ENCODE measurements at regions not wholly inside any gene's neighbourhood (a gene's known extent, or its start where the extent isn't known, plus 50 kb on each side); places are given as distances from the start of the nearest gene placed in this dataset.

- no peak for DNase-seq
Measured at GRCh38 chr10:107453561-107453960, 289.1 kb upstream of the SORCS1 start.

DNA sequence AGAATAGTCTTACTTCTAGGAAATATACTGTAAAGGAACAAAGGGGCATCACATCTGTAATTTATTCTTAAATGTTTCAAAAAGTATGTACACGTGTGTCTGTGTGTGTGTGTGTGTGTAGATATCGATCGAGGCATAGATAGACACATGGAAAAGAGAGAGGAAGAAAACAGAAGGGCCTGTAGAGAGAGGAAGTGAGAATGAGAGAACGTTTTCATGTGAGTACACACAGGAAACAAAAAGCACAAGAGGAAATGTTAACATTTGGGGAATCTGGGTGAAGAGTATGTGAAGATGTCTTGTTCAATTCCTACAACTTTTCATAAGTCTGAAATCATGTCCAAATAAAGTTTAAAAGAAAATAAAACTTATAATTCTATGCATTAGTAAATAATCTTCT lies 286.5 kb upstream of the SORCS1 start:
- no peak for DNase-seq

- no peak for DNase-seq
Measured at GRCh38 chr10:107450056-107450455, 285.6 kb upstream of the SORCS1 start.

- no peak for DNase-seq
Measured at GRCh38 chr10:107444443-107444842, 279.9 kb upstream of the SORCS1 start.

- no peak for DNase-seq
Measured at GRCh38 chr10:107443813-107444212, 279.3 kb upstream of the SORCS1 start.

GRCh38 chr10:107443326-107443725 lies 278.8 kb upstream of the SORCS1 start:
- no peak for DNase-seq

DNA sequence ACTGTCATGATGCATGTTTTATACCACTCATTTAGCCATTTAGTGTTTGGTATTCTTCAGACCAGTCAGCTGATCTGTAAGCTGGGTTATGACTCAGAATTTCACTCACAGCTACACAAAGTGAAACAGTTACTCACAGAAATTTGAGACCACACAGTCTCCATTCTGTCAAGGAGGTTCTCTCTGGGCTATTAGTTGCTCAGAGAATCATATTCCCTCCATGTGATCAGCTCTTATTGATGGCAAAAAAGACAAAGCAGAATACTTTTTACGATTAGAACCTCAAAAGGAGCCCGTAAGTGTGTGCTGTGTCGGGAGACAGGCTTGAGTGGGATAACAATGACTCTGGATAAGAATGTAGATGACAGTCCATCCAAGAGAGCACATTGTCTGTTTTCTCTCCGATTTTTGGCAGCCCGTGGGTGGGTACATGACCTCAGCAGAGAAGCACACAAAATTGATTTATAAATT lies 277.6 kb upstream of the SORCS1 start:
- no peak for DNase-seq

GRCh38 chr10:107440741-107441140 lies 276.2 kb upstream of the SORCS1 start:
- no peak for DNase-seq

- DNase-seq = no peak
Measured at GRCh38 chr10:107437921-107438320, 273.4 kb upstream of the SORCS1 start.

DNA sequence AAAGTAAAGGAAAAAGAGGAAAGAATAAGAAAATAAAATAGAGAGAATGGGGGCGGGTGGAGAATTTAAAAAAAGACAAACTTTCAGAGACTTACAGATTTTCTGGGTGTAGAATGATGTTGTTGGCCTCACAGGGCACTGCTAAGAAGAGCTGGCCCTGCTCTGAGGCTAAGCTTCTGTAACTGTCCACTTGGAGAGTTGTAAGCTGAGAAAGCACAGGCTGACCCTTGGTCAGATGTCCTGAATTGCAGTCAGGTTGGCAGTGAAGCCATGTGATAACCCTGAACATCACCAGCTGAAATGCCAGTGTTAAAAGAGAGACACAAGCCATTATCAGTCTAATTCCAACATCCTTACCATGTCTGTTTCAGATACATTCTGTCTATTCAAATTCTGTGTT lies 272.1 kb upstream of the SORCS1 start:
- no peak for DNase-seq

GRCh38 chr10:107434854-107435253 lies 270.3 kb upstream of the SORCS1 start:
- no peak for DNase-seq

GRCh38 chr10:107434201-107434600 lies 269.7 kb upstream of the SORCS1 start:
- no peak for DNase-seq

DNA sequence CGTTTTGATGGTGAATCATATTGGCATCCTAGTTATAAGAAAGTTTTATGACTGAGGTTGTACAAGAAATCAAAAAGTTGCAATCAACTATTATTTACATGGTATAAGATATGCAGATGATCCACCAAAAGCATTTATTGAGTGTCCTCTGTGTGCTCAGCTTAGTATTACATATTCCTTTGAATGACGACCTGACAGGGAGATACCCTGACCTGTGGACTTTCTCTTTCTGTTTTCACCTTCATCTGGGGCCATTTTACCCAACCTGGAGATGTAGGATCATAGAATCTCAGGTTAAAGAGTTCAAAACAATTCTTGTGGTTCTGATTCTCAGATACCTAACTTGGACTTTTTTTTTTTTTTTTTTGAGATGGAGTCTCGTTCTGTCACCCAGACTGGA lies 269.1 kb upstream of the SORCS1 start:
- no peak for DNase-seq

DNA sequence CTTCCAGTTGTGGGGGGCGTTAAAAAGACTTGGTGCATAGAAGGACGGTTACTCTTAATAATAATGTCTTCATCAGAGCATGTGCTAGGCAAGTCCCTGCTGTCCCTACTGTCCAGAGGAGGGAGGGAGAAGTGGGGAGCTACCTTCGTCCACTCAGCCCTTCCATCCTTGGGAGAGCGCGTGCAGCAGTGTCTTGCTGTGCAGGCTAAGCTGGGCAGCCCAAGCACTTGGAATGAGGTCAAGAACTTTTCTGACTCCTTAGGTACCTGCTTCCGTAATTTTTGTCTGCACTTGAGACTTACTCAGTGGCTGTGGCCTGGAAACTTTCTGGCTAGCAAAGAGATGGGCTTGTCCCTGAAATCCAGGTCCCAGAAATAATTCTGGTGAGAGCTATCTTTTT lies 265.9 kb upstream of the SORCS1 start:
- DNase-seq = no peak

DNA sequence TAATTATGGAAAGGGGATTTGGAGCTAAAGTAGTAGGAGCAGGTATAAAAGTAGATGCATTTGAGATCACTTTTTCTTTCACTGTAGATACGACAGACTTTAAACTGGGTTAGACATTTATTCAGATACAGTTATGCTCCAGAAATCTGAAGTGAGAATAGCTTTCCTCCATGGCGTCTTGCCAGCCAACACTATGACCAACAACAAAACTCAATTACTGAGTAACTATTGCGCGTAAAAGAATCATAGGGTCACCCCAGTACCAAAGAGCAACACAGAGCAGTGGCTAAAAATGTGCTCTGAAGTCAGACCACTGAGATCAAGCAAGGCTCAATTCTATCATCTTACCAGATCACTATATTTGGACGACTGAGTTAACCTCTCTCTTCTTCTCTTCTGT lies 262.5 kb upstream of the SORCS1 start:
- no peak for DNase-seq

- no peak for DNase-seq
Measured at GRCh38 chr10:107425931-107426553, 261.5 kb upstream of the SORCS1 start.

DNA sequence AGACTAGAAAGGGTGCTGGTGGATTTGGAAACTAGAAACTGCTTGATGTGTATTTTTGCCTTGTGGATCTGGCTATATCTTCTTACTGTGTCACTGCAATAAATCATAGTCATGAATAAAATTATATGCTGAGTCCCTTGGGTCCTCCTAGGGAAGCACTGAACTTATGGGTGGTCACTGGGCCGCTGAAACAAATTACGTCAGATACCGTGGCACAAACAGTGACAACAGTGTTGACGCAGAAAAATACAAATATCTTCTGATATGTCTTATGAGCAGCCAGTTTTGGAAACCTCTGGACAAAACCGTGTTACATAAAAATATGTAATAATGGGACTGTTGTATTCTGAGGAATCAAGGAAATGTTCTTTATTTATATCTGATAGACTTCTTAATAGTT lies 260.1 kb upstream of the SORCS1 start:
- no peak for DNase-seq

DNA sequence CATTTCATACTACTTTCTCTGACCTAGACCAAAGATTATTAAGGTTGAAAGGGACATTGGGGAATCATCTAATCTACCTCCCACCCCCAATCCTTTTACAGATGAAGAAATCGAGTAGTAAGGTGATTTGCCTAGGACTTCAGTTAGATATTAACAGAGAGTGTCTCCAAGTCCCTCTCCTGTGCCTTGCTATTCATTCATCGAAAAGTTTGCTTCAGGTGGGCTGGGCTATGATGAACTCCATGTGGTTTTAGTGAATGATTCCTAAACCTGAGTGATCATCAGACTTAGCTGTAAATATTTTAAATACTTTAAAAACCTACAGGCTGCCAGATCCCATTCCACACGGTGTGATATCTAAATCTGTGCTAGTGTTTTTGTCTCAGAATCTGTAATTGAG lies 259.4 kb upstream of the SORCS1 start:
- DNase-seq = no peak

- no peak for DNase-seq
Measured at GRCh38 chr10:107422681-107423080, 258.2 kb upstream of the SORCS1 start.

DNA sequence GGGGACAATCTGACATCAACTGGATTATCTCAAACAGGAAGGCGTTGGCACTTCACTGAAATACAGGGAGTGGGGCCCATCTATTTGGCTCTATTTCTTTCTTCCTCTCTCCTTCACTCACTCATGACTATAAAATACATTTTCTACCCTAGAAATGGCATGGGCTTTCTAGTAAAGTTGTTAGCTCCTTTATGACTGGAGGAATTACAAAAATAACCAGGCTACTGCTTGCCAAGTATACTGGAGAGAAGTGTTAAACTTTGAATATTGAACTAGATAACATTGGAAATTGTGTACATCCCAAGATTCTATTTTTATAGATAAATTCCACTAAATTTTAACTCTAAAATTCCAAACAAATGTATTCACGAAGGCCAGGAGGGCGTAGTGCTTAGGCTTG lies 255.7 kb upstream of the SORCS1 start:
- DNase-seq = no peak

DNA sequence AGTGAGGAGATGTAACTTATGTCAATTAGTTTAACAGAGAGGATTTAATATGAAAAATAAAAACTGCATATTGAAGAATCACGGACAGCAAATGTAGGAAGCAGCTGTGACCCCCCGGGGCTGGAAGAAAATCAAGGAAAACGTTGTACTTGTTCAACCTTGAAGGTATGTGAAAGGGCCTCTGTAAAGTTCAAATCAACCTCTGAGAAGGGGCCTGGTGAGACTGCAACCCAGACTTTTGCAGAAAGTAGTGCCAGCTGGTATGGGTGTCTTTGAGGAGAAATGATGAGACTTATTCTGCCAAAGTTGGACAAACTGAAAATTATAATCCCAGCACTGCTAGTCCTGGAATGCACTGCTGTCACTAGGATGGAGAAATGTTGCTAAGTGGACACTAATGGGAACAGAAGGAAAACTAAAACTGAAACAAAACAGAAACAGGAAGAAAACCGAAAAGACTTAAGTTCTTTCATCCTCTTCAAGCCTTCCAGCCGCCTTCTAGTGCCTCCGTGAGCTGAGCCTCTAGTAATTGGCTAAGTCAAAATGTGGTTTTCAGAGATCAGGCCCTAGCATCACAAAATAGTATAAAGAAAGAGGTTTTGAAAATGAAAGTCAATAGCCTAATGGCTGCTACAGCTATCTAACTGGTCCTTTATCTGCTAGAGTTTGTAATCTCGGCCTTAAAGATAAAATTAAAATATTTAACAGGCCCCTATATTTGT lies 253.7 kb upstream of the SORCS1 start:
- DNase-seq = no peak

GRCh38 chr10:107417446-107417845 lies 252.9 kb upstream of the SORCS1 start:
- no peak for DNase-seq

DNA sequence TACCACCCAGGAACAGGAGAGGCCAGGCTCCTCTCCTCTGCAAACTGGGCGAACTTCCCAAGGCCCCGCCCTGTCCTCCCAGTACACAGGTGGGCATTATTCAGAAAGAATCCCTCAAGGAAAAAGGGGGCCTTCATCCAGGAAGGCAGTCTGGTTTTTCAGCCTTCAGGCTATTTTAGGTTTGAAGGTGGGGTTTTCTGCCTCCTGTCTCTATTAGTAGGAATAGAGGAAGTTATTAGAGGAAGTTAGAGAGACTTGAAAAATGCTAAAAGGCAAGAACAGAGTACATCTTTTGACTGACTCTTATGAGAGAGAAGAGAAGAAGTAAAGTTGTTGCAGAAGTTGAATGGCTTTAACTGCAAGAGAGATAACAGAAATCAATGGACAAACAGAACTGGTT lies 250.9 kb upstream of the SORCS1 start:
- no peak for DNase-seq

DNA sequence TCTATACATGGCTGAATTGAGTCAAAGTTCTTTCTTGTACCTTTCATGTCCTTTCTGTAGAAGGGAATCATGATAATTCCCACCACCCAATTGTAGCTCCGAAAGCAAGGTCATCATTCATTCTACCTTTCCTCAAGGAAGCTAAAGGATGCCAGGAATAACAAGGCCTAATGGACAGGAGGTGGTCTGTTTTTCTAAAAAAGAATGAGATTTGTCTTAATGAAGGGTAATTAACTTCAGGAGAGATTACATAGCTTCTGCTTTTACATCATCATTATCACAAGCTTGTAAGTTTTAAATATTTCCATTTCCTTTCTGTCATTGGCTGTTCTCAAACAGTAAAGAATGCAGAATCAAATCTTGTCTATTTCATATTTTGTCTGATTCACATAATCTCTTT lies 249.5 kb upstream of the SORCS1 start:
- DNase-seq = no peak

- no peak for DNase-seq
Measured at GRCh38 chr10:107409522-107409921, 245.0 kb upstream of the SORCS1 start.

Data from stimulated activated CD8-positive, alpha-beta memory T cell treated with anti-CD3 and anti-CD28 coated beads, Interleukin-4, amount 100 ng/mL, for 48 hours (primary cell).